ENCODE measurements at regions not wholly inside any gene's neighbourhood (a gene's known extent, or its start where the extent isn't known, plus 50 kb on each side); places are given as distances from the start of the nearest gene placed in this dataset.

DNA sequence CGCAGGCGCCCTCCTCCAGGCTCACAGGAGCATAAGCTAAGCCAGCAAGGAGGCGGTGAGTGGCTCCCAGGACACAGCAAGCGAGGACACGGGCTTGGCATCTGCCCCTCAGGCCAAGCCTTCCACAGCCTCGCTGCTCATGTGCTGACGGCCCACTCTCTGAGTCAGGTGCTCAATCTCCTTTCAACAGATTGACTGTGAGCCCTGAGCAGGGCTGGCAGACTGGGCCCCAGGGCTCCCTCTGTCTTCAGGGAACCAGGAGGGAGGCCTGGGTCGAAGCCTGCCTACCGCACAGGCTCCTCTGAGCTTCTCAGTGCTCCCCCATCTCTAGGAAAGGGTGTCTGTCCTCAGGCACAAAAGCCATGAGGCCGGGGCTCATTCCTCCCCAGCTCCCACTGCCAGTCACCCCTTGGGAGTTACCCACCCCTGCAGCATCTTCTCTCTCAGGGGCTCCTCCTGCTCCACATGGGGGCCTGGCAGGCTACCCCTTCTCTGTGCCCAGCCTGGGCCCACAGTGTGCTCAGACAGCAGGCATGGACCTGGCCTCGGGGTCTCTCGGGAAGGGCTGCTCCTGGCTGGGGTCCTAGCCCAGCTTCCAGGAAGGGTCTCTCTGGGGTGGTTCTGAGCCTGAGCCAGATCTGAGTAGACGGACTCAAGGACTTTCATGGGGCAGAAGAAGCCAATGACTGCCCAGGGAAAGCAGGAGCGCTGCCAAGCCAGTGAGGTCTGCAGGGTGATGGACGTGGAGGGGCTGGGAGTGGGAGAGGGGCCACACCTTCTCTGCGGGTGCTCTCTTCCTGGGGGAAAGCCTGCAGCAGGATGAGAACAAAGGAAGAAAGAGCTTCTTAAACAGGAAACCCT lies 138.0 kb upstream of the GPC1 start:
- no peak for DNase-seq (ENCODE audit: low read depth in 2 of 2)

DNA sequence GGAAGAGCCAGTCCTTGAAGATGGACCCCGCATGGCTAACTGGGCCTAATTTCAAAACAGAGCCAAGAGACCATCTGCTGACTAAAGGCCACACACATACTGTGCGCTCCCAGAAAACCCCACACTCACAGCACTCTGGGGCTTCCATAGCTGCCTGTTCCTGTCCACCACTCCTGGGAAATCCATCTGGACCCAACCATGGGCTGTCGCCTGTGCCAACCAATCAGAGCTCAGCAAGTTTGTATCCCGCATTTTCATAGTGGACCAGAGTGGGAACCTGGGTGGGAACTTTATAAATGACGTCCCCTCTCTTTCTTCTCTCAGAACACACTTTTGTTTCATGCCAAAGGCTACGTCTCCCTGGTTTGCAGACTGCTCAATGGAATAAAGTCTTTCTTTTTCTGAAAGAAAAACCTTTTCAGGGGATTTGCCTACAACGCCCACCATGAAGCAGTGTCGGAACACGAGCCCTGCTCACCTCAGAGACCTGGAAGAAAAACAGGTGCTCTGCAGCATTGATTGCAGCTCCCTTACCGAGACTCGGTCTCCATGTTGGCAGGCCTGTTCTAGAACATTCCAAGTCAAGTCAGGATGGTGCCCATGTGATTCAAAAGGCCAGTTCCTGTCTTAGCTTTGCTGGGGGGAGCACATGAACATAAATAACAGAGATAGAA lies 137.2 kb upstream of the GPC1 start:
- DNase-seq (ENCODE audit: low read depth in 2 of 2) = no peak

GRCh38 chr2:240298803-240299709 lies 136.4 kb upstream of the GPC1 start:
- no peak for DNase-seq (ENCODE audit: low read depth in 2 of 2)

GRCh38 chr2:240299710-240300068 lies 135.8 kb upstream of the GPC1 start:
- no peak for DNase-seq (ENCODE audit: low read depth in 2 of 2)

DNA sequence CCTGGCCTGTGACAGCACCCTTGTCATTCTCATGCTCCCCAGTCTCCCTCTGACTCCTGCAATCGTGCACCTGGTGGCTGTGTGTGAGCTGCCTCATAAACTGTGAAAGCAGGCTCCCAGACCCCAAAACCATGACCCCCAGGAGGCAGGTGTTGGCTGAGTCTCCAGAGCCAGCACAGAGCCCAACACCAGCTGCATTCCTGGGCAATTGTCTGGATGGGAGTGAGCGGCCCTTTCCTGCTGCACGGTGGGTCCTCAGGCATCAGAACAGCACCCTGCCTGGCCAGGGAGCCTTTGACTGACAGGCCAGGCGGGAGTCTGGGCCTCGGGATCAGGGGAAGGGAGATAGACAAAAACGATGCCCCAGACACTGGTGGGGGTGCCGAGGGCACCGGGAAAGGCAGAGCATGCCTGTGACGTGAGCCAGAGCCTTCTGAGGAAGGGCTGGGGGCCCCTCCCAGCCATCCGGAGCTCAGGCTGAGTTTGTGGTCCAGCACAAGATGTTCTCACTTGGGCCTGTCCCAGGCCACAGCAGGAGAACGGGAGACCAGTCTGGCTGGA lies 135.1 kb upstream of the GPC1 start:
- DNase-seq (ENCODE audit: low read depth in 2 of 2) = no peak

GRCh38 chr2:240300840-240301239 lies 134.6 kb upstream of the GPC1 start:
- no peak for DNase-seq (ENCODE audit: low read depth in 2 of 2)

GRCh38 chr2:240301256-240301795 lies 134.1 kb upstream of the GPC1 start:
- DNase-seq (ENCODE audit: low read depth in 2 of 2) = no peak

DNA sequence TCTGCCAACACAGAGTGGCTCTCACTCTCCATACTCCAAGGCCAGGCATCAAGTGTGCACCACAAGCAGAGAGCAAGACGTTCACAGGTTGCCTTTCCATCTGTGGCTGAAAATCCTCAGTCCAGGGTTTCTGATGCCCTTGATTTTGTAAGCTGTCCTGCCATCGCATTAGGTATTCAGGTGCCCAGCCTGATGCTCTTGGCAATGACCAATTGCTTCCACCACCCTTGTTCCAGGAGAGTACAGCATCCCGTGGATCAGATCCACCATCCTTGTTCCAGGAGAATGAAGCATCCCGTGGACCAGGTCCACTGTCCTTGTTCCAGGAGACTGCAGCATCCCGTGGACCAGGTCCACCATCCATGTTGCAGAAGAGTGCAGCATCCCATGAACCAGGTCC lies 133.4 kb upstream of the GPC1 start:
- no peak for DNase-seq (ENCODE audit: low read depth in 2 of 2)

- no peak for DNase-seq (ENCODE audit: low read depth in 2 of 2)
These were observed 132.4 kb upstream of the GPC1 start for GRCh38 chr2:240302933-240303595.

DNA sequence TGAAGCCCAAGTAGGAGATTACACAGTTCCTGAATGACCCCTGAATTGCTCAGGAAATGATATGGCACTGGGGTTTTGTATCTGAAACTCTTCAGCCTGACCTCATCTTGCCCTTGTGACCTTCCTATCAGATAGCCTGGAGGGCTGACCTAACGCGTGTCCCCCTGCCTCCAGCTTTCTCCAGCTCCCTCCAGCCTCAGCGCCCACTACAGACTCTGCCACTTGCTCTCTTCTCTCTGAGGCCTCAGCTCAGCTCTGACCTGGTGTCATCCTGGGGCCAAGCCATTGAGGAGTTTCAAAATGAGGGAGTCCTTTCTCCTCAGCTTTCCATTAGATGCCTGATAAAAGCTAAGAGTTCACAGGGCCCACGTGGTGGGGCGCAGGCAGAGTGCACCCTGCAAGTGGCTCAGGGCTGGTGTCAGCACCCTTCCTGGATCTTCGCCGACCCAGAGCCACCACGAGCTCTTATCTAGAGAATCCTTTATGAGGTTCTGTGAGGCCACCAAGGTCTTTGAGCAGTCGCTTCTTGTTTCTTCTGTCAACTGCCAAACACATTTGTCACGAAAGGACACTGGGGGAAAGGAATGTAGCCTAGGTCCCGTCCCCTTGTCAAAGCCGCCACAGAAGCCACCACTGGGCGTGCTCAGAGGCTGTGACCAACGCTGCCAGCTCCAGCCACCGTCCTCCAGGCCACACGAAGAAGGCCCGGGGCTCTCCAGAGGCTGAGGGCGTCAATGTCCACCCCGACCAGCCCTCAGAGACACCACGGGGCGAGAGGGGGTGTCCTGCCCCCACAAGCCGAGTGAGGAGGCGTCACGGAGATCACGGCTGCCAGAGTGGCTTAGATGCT lies 131.3 kb upstream of the GPC1 start:
- no peak for DNase-seq (ENCODE audit: low read depth in 2 of 2)

GRCh38 chr2:240304746-240305161 lies 130.7 kb upstream of the GPC1 start:
- DNase-seq (ENCODE audit: low read depth in 2 of 2) = no peak

DNA sequence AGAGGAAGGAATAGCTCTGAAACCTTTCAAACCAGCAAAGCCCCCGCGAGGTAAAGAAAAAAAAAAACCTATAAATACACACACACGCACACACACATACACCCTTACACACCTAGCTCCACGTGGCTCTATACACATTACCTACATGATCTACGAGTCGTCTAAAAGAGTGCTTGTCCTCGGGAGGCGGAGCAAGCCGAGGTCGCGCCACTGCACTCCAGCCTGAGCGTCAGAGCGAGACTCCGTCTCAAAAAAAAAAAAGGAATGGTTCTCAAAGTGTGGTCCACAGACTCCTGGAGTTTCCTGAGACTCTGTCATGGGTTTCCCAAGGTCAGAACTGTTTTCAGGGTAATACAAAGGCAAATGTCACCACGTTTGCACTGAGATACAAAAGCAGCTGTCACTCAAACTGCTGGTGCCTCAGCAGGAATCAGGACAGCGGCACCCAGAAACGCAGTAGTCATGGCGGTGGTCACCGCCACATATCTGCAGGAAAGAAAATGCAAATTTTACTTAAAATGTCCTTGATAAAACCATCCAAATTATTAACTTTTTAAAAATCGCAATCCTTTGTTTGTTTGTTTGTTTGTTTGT lies 130.0 kb upstream of the GPC1 start:
- no peak for DNase-seq (ENCODE audit: low read depth in 2 of 2)

DNA sequence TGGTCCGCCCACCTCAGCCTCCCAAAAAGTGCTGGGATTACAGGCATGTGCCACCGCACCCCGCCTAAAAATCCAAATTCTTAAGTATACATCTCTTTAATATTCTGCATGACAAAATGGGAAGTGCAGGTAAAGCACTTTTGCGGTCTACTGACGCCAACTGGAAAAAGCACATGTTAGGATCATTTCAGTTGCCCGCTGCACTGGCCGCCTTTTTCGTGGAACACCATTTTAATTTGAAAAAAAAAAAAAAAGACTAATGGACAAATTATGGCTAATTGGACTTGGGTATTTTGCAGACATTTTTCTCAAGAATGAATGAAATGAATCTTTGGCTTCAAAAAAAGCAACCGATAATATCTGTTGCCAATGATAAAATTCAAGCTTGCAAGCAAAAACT lies 129.3 kb upstream of the GPC1 start:
- DNase-seq (ENCODE audit: low read depth in 2 of 2) = no peak

DNA sequence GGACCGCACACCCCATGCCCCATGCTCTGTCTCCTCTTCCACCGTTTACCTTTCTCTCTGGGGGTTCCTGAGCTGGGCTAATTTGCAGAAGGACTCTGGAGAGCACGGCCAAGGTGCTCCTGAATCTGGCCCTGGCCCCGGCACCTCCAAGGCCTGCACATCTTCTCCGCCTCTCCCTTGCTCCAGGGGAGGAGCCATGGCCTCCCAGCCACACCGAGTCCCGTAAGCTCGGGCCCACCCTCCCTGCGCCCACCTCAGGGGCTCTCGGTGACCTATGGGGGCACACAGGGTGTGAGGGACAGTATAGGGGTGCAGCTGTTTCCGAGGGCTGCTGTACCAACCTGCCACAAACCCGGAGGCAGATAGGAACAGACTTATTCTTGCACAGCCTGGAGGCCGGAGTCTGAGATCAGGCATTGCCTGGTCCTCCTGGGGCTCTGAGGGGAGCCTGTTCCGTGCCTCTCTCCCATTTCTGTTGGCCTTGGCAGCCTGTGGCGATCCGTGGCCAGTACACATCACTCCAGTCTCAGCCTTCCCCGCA lies 127.3 kb upstream of the GPC1 start:
- DNase-seq (ENCODE audit: low read depth in 2 of 2) = no peak

- DNase-seq (ENCODE audit: low read depth in 2 of 2) = no peak
These were observed 126.2 kb upstream of the GPC1 start for GRCh38 chr2:240309214-240309613.

DNA sequence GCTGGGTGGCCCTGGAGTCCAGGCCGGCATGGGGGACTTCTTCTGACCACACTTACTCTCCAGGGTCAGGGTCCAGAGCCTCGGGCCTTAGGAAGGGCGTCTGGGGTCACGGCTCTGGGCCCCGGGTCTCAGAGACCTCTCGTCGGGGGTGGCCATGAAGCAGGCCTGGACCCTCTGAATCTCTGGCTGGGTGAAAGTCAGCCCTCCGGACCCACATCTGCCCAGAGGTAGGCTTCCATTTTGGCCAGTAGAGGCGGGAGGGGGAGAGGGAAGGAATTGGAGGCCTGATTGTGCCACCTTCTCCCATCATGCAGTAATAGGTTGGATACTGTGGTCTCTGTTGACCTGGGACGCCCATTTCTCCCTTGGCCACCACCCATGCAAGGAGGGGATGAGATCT lies 125.3 kb upstream of the GPC1 start:
- no peak for DNase-seq (ENCODE audit: low read depth in 2 of 2)

- no peak for DNase-seq (ENCODE audit: low read depth in 2 of 2)
These were observed 124.8 kb upstream of the GPC1 start for GRCh38 chr2:240310645-240311044.

DNA sequence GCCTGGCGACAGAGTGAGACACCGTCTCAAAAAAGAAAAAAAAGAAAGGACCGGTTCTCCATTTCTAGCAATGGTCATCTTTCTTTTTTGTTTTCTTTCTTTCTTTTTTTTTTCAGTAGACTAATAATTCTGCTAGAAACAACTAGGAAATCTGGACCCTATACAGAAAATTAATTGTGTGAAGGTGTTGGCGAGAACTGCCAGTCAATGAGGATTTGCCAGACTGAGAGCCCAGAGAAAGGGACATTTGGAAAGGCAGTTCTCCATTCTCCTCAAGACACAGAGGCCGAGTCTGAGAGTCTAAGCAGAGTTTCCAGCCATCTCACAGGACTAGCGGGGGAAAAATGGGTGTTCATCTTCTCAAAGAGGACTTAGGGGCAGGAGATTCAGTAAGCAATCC lies 123.6 kb upstream of the GPC1 start:
- no peak for DNase-seq (ENCODE audit: low read depth in 2 of 2)

DNA sequence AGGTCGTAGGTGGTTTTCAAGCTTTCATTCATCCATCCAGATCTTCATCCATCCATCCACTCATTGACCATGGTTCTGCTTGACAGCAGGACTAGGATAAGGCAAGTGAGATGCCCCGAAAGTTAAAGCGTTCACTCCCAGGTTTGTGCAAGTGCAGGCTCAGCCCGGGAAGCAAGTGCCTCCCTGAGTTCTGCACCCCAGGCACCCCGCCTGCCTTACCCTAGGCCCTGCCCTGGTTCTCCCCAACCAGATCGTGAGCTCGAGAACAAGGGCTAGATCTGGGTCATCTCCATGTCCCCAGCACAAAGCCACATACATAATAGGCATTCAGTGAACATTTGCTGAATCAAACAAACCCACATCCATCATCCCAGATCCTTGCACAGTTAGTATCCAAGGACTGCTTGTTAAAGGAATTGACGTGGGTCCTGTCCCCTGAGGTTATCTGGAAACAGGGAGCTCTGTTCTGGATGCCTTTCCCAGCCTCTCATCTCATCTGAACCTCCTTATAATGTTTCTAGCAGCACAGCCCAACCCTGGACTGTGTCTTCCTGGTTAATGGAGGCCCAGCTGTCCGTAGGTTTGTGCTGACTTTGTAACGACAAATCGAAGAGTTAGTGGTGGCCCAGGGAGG lies 116.1 kb upstream of the GPC1 start:
- no peak for DNase-seq (ENCODE audit: low read depth in 2 of 2)
